HG03097 (cell line): ENCODE measurements at regions not wholly inside any gene's neighbourhood (a gene's known extent, or its start where the extent isn't known, plus 50 kb on each side); places are given as distances from the start of the nearest gene placed in this dataset.

Experiments used
- ATAC-seq: cut with Tn5 transposase; IDR thresholded peaks from one replicate; pipeline ENCODE4 v1.9.1; 2021; ENCODE audit not compliant: unreplicated experiment, low FRiP score

DNA sequence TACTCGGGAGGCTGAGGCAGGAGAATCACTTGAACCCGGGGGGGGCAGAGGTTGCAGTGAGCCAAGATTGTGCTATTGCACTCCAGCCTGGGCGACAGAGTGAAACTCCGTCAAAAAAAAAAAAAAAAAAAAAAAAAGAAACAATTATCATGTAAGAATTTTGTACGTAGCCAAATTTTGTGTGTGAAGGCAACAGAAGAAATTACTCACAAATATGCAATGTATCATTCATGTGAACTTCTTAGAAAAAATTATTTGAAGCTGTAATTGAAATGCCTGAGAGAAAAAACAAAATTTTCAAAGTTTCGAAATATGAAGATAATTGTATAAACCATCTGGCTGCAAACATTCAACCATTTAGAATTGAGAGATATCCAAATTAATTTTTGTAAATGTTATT, 204.8 kb upstream of the PARD3B start:
- no peak for ATAC-seq

DNA sequence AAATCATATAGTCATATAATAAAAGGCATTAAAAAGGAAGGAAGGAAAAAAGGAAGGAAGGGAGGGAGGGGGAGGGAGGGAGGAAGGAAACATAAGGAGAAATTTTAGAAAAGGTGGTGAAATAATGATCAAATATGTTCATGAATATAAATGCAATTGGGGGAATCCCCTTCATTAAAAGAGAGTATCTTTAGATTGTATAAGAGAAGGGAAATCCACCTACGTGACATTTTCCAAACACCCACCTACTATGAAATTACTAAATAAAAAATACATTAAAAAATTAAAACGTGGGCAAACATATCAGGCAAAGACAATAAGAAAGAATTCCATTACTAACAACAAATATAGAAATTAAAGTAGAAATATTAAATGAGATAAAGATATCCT, 203.4 kb upstream of the PARD3B start:
- ATAC-seq: no peak

DNA sequence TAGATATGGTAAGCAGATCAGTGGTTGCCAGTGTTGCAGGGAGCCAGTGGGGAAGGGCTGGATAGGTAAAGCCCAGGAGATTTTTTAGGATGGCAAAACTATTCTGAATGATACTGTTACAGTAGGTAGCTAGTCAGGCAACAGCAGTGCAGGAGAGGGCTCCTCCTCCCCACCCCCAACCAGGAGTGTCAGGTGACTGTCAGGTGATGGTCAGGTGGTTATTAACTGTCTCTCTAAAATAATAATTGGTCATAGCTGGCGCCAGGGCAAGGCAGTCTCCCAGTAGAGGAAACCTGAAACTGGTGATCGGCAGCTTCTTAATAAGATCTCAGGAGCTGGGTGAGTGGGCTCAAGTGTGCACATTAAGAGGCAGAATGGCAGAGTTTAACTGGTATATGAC, 201.6 kb upstream of the PARD3B start:
- ATAC-seq: no peak

DNA sequence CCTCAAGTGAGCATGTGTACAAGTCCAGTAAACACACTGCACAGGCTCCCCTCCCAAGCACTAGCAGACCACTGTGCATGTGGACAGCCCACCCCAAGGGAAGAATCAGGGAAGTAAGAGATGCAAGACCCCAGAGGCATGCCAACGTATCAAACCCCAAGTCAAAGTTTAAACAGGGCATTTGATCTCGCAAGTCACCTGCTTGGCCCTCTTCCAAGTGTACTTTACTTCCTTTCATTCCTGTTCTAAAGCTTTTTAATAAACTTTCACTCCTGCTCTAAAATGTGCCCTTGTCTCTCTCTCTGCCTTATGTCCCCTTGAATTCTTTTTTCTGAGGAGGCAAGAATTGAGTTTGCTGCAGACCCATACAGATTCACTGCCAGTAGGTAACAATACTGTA, 201.2 kb upstream of the PARD3B start:
- ATAC-seq: no peak

DNA sequence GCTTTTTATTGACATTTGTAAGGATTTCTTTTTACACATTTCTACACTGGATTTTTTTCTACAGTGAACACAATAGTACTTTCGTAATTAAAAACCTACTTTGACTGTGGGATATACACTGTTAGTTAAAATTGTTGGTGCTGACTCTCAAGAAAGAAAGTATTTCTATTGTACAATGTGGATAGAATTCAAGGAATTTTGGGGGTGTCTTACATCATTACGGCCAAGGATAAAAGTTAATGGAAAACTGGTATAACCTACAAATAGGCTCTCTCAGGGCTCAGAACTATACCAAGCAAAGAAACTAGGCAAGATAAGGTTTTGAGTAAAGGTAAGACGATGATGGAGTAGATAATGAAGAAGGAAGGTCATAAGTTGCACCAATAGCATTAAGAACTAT, 198.4 kb upstream of the PARD3B start:
- no peak for ATAC-seq

DNA sequence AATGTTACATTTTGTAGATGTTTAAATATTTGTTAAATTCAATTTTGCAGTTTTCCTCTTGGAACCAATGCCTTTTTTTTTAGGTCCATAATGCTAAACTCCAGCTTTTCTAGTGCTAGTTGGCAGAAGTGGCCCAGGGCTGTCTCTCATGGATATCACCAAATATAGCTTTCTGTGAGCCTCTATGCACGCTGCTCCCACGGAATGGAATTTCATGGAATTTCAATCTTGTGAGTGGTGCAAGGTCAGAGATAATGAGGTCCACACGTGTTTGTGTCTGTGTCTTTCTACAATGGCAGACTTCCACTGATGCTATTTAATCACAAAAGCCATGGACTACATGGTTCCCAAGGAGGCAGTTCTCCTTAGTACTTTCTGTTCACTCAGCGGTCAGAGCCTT, 191.5 kb upstream of the PARD3B start:
- no peak for ATAC-seq

DNA sequence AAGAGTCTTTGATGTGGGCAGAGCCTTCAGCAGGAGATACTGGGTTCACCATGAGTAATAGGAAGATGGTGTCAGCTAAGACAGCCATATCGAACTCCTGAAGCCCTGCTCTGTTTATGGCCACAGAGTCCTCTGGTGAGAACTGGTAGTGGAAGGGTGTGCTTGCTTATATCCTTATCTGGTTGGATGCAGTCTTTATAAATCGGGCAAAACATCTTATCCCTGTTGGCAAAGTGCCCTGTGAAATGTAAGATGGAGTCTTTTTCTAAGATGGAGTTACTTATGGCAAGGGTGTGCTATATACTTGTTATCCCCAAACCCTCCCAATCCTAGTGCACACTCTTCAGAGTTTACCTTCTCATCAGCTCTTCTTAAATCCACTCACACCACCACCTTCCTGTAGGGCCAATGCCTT, 190.8 kb upstream of the PARD3B start:
- no peak for ATAC-seq

DNA sequence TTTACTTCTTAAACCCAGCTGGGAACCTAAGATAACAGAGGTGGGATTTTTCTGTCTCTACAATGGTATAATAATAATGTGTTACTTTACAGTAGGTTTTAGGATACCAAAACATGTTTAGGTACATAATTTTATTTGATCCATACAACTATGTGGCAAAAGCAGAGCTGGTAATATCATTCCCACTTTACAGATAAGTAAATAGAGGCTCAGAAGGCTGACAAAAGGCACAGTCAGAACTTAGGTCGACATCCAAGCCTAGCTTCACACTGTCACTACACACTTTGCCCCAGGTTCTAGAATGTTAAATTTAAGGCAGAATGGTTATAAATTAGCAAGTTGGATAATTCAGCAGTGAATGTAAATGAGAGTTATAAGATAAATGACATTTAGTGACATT, 189.6 kb upstream of the PARD3B start:
- ATAC-seq: no peak

DNA sequence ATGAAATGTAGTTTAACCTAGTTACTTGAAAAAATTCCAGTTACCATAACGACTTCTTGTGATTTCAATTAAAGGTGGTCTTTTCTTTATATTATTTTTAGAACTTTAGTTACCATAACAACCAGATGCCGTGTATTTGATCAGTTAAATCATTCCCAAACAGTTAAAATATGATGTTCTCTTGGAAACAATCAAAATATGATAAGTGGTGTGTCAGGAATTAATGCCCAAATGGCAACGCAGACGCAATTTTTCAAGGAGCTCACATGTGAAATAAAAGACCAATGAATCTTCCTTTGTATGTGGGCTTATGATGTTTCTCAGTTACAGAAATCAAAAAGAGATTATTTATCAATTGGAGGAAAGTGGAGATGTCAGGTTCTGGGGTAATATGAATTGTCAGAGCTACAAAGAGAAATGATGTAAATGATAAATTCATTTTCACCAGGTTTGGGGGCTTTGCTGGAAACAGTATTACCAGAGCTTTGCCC, 189.1 kb upstream of the PARD3B start:
- no peak for ATAC-seq

DNA sequence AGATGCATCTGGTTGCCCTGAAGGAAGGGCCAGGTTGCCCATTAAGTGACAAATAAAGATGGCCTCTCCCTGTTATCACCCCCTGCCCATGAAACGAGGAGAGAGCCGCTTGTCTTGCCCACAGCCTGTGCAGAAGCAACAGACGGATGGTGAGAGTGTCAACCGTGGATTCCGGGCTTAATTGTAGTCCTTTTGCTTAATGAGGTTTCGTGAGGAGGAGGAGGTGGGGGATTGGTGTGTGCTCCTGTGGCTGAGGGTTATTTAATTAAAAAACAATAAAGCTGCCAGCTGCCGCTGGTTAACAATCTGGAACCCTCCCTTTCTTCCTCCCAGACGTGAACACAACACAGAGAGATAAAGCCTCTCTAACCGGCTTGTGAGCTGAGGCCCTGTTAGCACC, 188.0 kb upstream of the PARD3B start:
- no peak for ATAC-seq

DNA sequence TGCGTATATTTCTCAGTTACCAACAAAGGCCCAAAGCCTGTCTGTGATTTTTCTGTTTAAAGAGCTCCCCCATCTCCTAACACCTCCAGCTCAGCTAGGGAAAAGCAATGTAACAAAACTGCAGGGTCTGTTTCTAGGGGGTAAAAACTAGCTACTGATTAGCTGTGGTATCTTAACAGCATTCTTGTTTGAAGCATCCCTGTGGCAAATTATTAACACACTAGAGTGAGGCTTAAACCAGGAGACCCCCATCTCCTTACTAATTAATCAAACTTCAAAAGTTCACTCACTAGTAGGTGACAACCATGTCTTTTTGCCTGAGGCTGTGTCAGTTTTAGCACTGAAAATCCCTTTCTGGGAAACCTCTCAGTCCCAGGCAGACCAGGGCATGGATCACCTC, 186.2 kb upstream of the PARD3B start:
- ATAC-seq: no peak

DNA sequence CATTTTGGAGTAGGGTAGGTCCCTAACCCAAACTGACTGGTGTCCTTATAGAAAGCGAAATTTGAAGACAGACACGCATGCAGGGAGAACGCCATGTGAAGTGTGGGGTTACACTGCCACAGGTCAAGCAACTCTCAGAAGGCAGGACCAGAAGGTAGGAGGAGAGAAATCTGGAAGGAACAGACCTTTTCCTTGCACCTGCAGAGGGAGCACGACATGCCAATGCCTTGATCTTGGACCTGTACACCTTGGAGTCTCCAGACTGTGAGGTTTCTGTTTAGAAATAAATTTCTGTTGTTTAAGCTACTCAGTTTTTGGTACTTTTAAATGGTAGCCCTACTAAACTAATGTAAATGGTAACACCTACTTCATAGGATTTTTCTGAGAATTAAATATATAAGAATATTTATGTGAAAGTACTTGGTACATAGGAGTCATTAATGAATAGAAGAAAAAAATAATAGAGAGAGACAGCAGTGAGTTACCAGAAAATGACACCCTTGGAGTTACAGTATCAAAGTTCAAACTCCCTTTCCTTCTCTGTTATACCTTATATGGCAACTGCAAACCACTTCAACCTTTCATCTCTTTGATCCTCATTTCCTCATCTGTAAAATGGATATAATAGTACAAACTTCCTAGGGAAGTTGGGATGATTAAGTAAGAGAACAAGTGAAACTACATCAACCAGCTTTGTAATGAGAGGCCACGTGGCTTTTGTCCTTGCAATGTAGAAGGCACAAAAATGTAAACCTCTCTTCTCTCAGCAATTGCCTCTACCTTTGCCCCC, 184.9 kb upstream of the PARD3B start:
- ATAC-seq: no peak

DNA sequence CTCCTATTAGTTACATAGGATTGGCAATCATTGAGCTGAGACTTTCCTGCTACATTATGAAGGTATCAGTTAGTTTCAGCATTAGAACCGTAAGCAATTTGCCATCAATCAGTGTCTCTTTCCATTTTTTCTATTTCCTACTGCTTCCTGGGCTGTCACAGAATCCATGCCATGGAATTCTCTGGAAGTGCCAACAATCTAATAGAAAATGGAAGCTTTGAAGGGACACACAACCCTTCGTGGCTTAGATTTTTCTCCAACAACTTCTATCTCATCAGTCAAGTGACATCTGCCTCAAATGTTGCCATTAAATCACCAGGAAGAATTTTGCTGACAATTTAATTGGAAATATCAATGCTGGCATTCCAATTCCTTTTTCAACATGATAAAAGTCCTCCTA, 183.5 kb upstream of the PARD3B start:
- no peak for ATAC-seq

DNA sequence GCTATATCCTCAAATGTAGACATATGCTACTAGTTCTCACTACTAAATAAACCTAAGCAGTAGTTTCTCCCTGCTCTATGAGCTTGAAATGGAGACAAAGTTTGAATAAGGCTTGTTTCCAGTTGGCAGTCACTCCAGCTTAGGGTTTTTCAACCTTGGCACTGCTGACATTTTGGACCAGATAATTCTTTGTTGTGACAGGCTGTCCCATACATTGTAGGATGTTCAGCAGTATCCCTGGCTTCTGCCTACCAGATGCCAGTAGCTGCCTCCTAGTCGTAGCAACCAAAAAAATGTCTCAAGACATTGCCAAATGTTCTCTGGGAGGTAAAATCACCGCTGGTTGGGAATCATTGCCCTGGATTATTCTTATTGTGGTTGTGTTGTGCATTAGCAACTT, 182.7 kb upstream of the PARD3B start:
- no peak for ATAC-seq

DNA sequence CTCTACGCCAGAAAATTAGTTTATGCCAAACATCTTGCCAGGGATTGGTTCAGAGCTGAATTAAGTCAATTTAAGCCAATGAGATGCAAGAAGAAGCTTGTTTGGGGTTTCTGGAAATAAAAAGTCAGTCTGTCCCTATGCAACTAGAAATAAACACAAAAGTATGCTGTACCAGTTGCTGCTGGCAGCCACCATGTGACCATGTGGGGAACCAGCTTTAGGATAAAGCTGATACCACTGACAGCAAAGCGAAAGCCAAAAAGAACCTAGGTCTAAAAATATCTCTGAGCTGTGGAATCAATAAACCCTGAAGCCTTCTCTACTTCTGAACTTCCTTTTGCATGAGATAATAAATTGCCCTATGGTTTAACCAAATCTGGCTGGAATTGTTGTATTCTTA, 181.8 kb upstream of the PARD3B start:
- ATAC-seq: no peak

DNA sequence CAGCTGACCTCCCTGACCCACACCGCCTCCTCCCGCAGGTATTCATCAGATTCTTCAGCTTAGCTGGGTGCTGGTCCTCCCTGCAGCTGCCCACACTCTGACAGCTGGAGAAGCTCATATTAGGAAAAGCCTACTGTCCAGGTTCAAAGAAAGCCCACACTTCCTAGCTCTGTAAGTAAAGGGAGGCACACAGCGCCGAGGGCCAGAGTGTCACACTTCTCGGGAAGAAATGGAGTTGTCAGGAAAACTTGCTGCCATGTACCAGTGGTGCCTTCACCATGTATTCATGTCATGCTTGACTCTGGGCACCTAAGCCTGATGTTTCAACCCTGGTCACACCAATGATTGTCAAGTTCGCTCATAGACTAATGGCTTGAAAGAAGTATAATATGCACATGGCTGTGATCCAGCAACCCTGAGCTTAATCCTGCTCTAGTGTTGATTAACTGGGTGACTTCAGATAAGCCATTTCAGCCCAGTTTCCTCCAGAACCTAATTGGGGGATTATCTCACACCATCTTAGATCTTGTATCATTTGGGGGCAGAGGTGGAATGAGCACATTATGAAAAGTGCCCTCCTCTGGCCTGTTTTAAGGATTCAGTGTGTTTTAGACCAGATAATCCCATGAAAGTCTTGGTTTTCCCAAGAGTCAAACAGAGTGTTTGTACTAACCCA, 180.3 kb upstream of the PARD3B start:
- ATAC-seq: no peak

DNA sequence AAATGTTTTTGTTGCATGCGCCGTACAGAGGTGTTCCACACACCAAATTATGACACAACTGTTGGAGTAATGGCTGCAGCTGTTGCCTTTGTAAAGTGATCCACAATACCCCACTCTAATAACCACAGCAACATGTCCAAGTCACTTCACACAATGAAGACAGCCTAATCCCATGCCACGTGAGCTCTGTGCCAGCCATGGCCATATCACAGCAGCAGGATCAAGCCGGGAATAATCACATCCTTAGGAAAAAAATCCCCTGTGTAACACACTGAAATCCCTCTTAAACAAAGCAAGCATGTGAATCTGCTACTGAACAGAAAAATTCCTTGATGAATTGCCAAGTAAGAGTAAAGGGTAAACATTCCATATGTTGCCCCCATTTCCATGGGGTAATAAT, 179.5 kb upstream of the PARD3B start:
- ATAC-seq: no peak

DNA sequence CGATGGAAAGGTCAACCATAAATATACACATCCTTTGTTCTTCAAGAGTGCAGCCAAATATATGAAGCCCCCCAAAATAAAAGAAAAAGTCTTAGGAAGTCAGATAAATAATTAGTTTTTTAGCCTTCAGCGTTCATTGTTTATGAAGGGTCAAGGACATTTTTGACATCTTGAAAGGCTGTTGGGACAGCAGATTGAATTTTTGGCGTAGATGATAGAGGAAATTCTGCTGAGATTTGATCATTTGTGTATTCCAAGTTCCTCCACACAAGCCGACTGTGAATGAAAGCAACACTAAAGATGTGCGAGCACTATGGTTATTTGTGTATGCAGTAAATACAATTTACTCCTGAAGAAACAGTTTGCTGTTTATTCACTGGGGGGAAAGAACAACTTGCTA, 177.8 kb upstream of the PARD3B start:
- ATAC-seq: no peak

DNA sequence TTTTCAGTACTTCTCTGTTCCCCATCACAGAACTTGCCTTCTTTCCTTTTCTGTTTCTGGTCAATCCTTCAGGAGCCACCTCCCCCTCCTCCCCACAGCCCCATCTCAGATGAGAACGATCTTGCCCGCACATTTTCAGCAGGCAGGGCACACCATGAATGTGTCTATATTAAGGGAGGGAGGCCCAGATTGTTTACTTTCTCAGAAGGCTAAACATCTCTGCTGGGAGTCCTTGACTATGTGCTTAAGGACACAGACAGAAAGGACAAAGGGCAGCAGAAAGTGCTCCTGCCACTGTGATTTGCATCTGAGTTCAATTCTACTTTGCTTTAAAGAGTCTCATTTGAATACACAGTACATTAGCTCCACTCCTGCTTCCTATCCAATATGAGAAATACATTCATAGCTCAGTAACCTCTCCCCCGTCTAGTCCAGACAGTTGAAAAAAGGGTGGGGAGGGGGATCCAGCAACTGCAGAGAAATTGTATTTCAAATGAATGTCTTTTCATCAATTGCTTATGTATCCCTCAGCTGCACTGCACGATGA, 175.0 kb upstream of the PARD3B start:
- no peak for ATAC-seq

DNA sequence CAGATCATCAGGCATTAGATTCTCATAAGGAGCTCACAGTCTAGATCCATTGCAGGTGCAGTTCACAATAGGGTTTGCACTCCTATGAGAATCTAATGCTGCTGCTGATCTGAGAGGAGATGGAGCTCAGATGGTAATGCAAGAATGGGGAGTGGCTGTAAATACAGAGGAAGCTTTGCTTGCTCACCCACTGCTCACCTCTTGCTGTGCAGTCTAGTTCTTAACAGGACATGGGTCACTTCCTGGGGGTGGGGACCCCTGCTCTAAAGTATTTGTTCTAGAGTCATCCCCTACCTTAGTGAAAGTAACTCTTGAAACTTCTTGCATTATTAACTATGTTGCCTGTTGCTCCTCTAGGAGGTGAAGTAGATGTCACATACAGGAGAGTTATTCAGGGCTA, 171.3 kb upstream of the PARD3B start:
- ATAC-seq: no peak

DNA sequence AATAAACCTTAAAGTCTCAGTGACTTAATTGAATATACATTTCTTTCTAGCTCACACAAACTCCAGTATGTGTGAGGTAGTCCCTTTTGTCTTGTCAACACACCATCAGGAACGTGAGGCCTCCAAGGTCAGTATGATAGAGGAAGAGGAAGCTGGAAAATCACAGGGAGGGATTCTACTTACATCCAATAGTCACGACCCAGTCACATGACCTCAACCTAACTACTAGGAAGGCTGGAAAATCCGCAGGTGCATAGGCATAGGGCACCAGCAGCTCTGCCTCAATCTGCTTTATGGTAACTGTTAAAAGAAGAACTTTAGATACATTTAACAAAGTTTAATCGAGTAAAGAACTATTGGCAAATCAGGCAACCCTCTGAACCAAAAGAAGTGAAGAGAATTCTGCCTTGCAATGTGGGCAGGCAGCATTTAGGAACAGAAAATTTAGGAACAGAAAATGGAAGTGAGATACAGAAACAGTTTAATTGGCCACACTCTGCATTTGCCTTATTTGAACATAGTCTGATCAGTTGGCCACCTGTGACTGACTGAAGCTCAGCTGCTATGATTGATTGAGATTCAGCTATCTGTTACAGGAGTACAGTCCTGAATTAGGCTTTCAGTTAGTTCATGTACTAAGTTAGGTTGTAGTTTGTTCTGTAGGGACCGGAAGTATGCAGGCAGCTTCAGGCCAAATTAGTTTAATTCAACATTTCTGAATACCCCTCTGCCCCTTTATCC, 165.0 kb upstream of the PARD3B start:
- no peak for ATAC-seq
